HEK293 (cell line): ENCODE measurements at regions not wholly inside any gene's neighbourhood (a gene's known extent, or its start where the extent isn't known, plus 50 kb on each side); places are given as distances from the start of the nearest gene placed in this dataset.
"Not testable (repeated sequence)": the region's sequence is repeated elsewhere in the genome, so short reads cannot be mapped to it uniquely, and the experiment has no call there.

Source experiments
- CTCF ChIA-PET: fragments of 350-600 bp; formaldehyde crosslinking; extraction: SDS; loops from one replicate; lab custom pipeline; 2021; ENCODE audit warnings: antibody characterized with exemption; lab: Yijun Ruan, JAX
- POLR2A ChIA-PET: fragments of 300-600 bp; formaldehyde crosslinking; extraction: SDS; loops from one replicate; lab custom pipeline; 2020; ENCODE audit warnings: antibody characterized with exemption, inconsistent platforms; lab: Yijun Ruan, JAX
- H3K27ac ChIP-seq: fragments of 200-500 bp; sonication (Bioruptor generic); 2 replicates; pipeline ENCODE4 v1.5.1; 2014; ENCODE audit warnings: low read depth, low read length, control low read depth, inconsistent platforms; ENCODE audit errors: extremely low read depth
- H3K36me3 ChIP-seq, 2 experiments: fragments of 200-500 bp in 1 of 2; sonication (Bioruptor generic) in 1 of 2; 1 replicate in 1 of 2; 2 replicates in 1 of 2; pipeline ENCODE4 v1.5.1; 2014 to 2017; ENCODE audit warnings: inconsistent platforms in 2 of 2, low read length in 2 of 2; ENCODE audit not compliant: control insufficient read depth in 2 of 2, insufficient read depth in 1 of 2
- H3K4me1 ChIP-seq: fragments of 200-500 bp; sonication (Bioruptor generic); 2 replicates; pipeline ENCODE4 v1.5.1; 2014; ENCODE audit warnings: mild to moderate bottlenecking, low read length, inconsistent platforms; ENCODE audit not compliant: control insufficient read depth, insufficient read depth
- H3K4me3 ChIP-seq: 2 replicates; pipeline ENCODE4 v1.5.1; 2011; ENCODE audit warnings: low read depth, mild to moderate bottlenecking, control low read depth, low read length, moderate library complexity
- H3K9me3 ChIP-seq: fragments of 200-500 bp; sonication (Bioruptor generic); 2 replicates; pipeline ENCODE4 v1.5.1; 2014; ENCODE audit warnings: low read depth, low read length, inconsistent platforms; ENCODE audit not compliant: control insufficient read depth, insufficient read depth
- GLI4 ChIP-seq: fragments of 450-650 bp; formaldehyde crosslinking; IDR thresholded peaks from 2 replicates; pipeline ENCODE4 v1.5.1; 2016; ENCODE audit warnings: missing biosample characterization, missing genetic modification characterization
- HOXA7 ChIP-seq: sonication (generic); formaldehyde crosslinking; IDR thresholded peaks from 2 replicates; pipeline ENCODE4 v1.8.1; 2022; ENCODE audit warnings: missing genetic modification reagents, borderline replicate concordance
- KLF17 ChIP-seq: fragments of 450-650 bp; formaldehyde crosslinking; IDR thresholded peaks from 2 replicates; pipeline ENCODE4 v1.5.1; 2016; ENCODE audit warnings: missing biosample characterization, missing genetic modification characterization
- KLF9 ChIP-seq: fragments of 450-650 bp; formaldehyde crosslinking; IDR thresholded peaks from 2 replicates; pipeline ENCODE4 v1.5.1; 2016; ENCODE audit warnings: missing biosample characterization, missing genetic modification characterization, low read depth
- MYNN ChIP-seq: fragments of 450-650 bp; formaldehyde crosslinking; IDR thresholded peaks from 2 replicates; pipeline ENCODE4 v1.5.1; 2016; ENCODE audit warnings: missing biosample characterization, missing genetic modification characterization, borderline replicate concordance
- OVOL3 ChIP-seq: fragments of 450-650 bp; formaldehyde crosslinking; IDR thresholded peaks from 2 replicates; pipeline ENCODE4 v1.5.1; 2016; ENCODE audit warnings: missing biosample characterization, missing genetic modification characterization
- SETDB1 ChIP-seq: IDR thresholded peaks from one replicate; pipeline ENCODE4 v1.6.1; 2017; ENCODE audit warnings: mild to moderate bottlenecking, low read length, moderate library complexity, mixed read lengths; ENCODE audit not compliant: insufficient read length
- SP2 ChIP-seq: fragments of 450-650 bp; formaldehyde crosslinking; IDR thresholded peaks from 2 replicates; pipeline ENCODE4 v1.5.1; 2016; ENCODE audit warnings: missing biosample characterization, missing genetic modification characterization
- ZNF121 ChIP-seq: fragments of 450-650 bp; formaldehyde crosslinking; IDR thresholded peaks from 2 replicates; pipeline ENCODE4 v1.5.1; 2016; ENCODE audit warnings: missing biosample characterization, missing genetic modification characterization
- ZNF132 ChIP-seq: fragments of 450-650 bp; formaldehyde crosslinking; IDR thresholded peaks from 2 replicates; pipeline ENCODE4 v1.5.1; 2017; ENCODE audit warnings: missing biosample characterization, missing genetic modification characterization, borderline replicate concordance
- ZNF140 ChIP-seq: fragments of 450-650 bp; formaldehyde crosslinking; IDR thresholded peaks from 2 replicates; pipeline ENCODE4 v1.5.1; 2016; ENCODE audit warnings: missing biosample characterization, missing genetic modification characterization
- ZNF18 ChIP-seq: fragments of 450-650 bp; formaldehyde crosslinking; IDR thresholded peaks from 2 replicates; pipeline ENCODE4 v1.5.1; 2016; ENCODE audit warnings: missing biosample characterization, missing genetic modification characterization
- ZNF223 ChIP-seq: fragments of 450-650 bp; formaldehyde crosslinking; IDR thresholded peaks from 2 replicates; pipeline ENCODE4 v1.5.1; 2016; ENCODE audit warnings: missing biosample characterization, missing genetic modification characterization
- ZNF266 ChIP-seq: fragments of 450-650 bp; formaldehyde crosslinking; IDR thresholded peaks from 2 replicates; pipeline ENCODE4 v1.5.1; 2016; ENCODE audit warnings: missing biosample characterization, missing genetic modification characterization, low read depth
- ZNF433 ChIP-seq: fragments of 450-650 bp; formaldehyde crosslinking; IDR thresholded peaks from 2 replicates; pipeline ENCODE4 v1.5.1; 2016; ENCODE audit warnings: missing biosample characterization, missing genetic modification characterization, low read depth
- ZNF518A ChIP-seq: fragments of 450-650 bp; formaldehyde crosslinking; conservative IDR thresholded peaks from 2 replicates; pipeline ENCODE4 v1.5.1; 2016; ENCODE audit warnings: low read depth, missing biosample characterization, missing genetic modification characterization
- ZNF530 ChIP-seq: fragments of 450-650 bp; formaldehyde crosslinking; IDR thresholded peaks from 2 replicates; pipeline ENCODE4 v1.5.1; 2016; ENCODE audit warnings: low read depth, missing biosample characterization, missing genetic modification characterization
- ZNF560 ChIP-seq: fragments of 450-650 bp; formaldehyde crosslinking; IDR thresholded peaks from 2 replicates; pipeline ENCODE4 v1.5.1; 2017; ENCODE audit warnings: missing biosample characterization, missing genetic modification characterization, borderline replicate concordance
- ZNF747 ChIP-seq: fragments of 450-650 bp; formaldehyde crosslinking; IDR thresholded peaks from 2 replicates; pipeline ENCODE4 v1.5.1; 2016; ENCODE audit warnings: missing biosample characterization, missing genetic modification characterization
- ZNF776 ChIP-seq: fragments of 450-650 bp; formaldehyde crosslinking; IDR thresholded peaks from 2 replicates; pipeline ENCODE4 v1.5.0; 2017; ENCODE audit warnings: missing biosample characterization, missing genetic modification characterization, borderline replicate concordance
- ZNF791 ChIP-seq: fragments of 450-650 bp; formaldehyde crosslinking; IDR thresholded peaks from 2 replicates; pipeline ENCODE4 v1.5.1; 2016; ENCODE audit warnings: missing biosample characterization, missing genetic modification characterization
- TF ChIP-seq, protein P1 (sequence below): fragments of 450-650 bp; formaldehyde crosslinking; IDR thresholded peaks from 2 replicates; pipeline ENCODE4 v1.5.1; 2017; ENCODE audit warnings: missing biosample characterization, missing genetic modification characterization
- TF ChIP-seq, protein P2 (sequence below): fragments of 450-650 bp; formaldehyde crosslinking; IDR thresholded peaks from 2 replicates; pipeline ENCODE4 v1.5.1; 2016; ENCODE audit warnings: missing biosample characterization, missing genetic modification characterization

- Histone ChIP-seq H3K4me3 (no peak overlapping the region), H3K27ac (no peak overlapping the region), H3K9me3 (no peaks in the 10 kb centered on the region), H3K36me3 (no peaks in the 10 kb centered on the region), H3K4me1 (no peaks in the 10 kb centered on the region)
- ChIA-PET CTCF (interaction anchor here (0.9 kb wide), 1 partner anchor 11 kb away, joined by 3 read pairs; no protein-coding TSS in a partner anchor), POLR2A (no interaction called here)
- TF ChIP-seq ZNF776 (tag by site-specific recombination) (no peak), KLF9 (tag by site-specific recombination) (no peak), ZNF560 (no peak), MYNN (tag by site-specific recombination) (no peak), OVOL3 (tag by site-specific recombination) (no peak), ZNF266 (tag by site-specific recombination) (no peak), ZNF791 (no peak), KLF17 (tag by site-specific recombination) (no peak), SETDB1 (no peak), ZNF132 (no peak), ZNF530 (tag by site-specific recombination) (no peak)
- TF ChIP-seq, protein P1, sequence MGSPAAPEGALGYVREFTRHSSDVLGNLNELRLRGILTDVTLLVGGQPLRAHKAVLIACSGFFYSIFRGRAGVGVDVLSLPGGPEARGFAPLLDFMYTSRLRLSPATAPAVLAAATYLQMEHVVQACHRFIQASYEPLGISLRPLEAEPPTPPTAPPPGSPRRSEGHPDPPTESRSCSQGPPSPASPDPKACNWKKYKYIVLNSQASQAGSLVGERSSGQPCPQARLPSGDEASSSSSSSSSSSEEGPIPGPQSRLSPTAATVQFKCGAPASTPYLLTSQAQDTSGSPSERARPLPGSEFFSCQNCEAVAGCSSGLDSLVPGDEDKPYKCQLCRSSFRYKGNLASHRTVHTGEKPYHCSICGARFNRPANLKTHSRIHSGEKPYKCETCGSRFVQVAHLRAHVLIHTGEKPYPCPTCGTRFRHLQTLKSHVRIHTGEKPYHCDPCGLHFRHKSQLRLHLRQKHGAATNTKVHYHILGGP (tag by site-specific recombination) = no peak
These were observed 111.0 kb downstream of the MRPL57 start for GRCh38 chr13:21287331-21287907.

GRCh38 chr13:21289475-21289874 is 113.0 kb downstream of the MRPL57 start:
- TF ChIP-seq ZNF433 (tag by site-specific recombination) (no peak), GLI4 (no peak), SP2 (tag by site-specific recombination) (no peak), ZNF518A (tag by site-specific recombination) (no peak), ZNF140 (tag by site-specific recombination) (no peak), ZNF18 (no peak), ZNF121 (no peak), HOXA7 (no peak), ZNF747 (no peak), KLF9 (tag by site-specific recombination) (no peak), ZNF223 (tag by site-specific recombination) (no peak)
- TF ChIP-seq, protein P2, sequence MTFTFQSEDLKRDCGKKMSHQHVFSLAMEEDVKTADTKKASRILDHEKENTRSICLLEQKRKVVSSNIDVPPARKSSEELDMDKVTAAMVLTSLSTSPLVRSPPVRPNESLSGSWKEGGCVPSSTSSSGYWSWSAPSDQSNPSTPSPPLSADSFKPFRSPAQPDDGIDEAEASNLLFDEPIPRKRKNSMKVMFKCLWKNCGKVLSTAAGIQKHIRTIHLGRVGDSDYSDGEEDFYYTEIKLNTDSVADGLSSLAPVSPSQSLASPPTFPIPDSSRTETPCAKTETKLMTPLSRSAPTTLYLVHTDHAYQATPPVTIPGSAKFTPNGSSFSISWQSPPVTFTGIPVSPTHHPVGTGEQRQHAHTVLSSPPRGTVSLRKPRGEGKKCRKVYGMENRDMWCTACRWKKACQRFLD (tag by site-specific recombination) = no peak
- no peaks in the 10 kb centered on the region for H3K36me3 ChIP-seq
- POLR2A ChIA-PET = no interaction called here
- no peaks in the 10 kb centered on the region for H3K9me3 ChIP-seq
- no peak overlapping the region for H3K27ac ChIP-seq
- CTCF ChIA-PET = interaction anchor here (0.7 to 1.5 kb wide), 2 partner anchors 8 to 59 kb away, joined by 3 to 6 read pairs; no protein-coding TSS in a partner anchor
- H3K4me1 ChIP-seq = no peaks in the 10 kb centered on the region
- no peak overlapping the region for H3K4me3 ChIP-seq

- H3K4me3 ChIP-seq, H3K4me1 ChIP-seq, H3K9me3 ChIP-seq, H3K36me3 ChIP-seq, H3K27ac ChIP-seq, POLR2A ChIA-PET: not testable (repeated sequence)
- CTCF ChIA-PET = interaction anchor here (1.1 kb wide), 1 partner anchor 187 kb away, joined by 4 read pairs; no protein-coding TSS in a partner anchor
These were observed 114.1 kb downstream of the MRPL57 start for GRCh38 chr13:21290442-21291002.
